Large intestine (tissue), 3 donors: ENCODE measurements at regions not wholly inside any gene's neighbourhood (a gene's known extent, or its start where the extent isn't known, plus 50 kb on each side); places are given as distances from the start of the nearest gene placed in this dataset.

Experiments used
- DNase-seq, 2 donors: peaks; one replicate each; pipeline versions ENCODE4 v3.0.0 to v3.0.0-alpha.2; 2013
- H3K27ac ChIP-seq: one replicate; pipeline ENCODE4 v1.5.1; 2013; ENCODE audit warnings: low read length
- H3K27me3 ChIP-seq: 2 replicates; pipeline ENCODE4 v1.6.1; 2013; ENCODE audit warnings: low read length; ENCODE audit not compliant: control insufficient read depth, insufficient read depth
- H3K36me3 ChIP-seq: 2 replicates; pipeline ENCODE4 v1.6.1; 2013; ENCODE audit warnings: low read length; ENCODE audit not compliant: control insufficient read depth, insufficient read depth
- H3K4me1 ChIP-seq: one replicate; pipeline ENCODE4 v1.6.1; 2013; ENCODE audit warnings: low read length; ENCODE audit not compliant: control insufficient read depth, insufficient read depth
- H3K4me3 ChIP-seq: one replicate; pipeline ENCODE4 v1.5.1; 2013; ENCODE audit warnings: low read length
- H3K9me3 ChIP-seq: one replicate; pipeline ENCODE4 v1.6.1; 2013; ENCODE audit warnings: mild to moderate bottlenecking, low read depth, low read length, moderate library complexity; ENCODE audit not compliant: control insufficient read depth
- WGBS: methylation state at CpG from one replicate; pipeline ENCODE4 v1.1.5; 2013; ENCODE audit warnings: low lambda C conversion rate; ENCODE audit not compliant: insufficient coverage; 5-methylcytosine and 5-hydroxymethylcytosine counted together

- H3K9me3 ChIP-seq, result peaks cover 3% of the 10 kb centered on the region
- H3K27me3 ChIP-seq, result no peaks in the 10 kb centered on the region
- no peaks in the 10 kb centered on the region for H3K4me1 ChIP-seq
- H3K27ac ChIP-seq, result no peak overlapping the region
- WGBS, result no CpG with 5 or more reads among the region's 10 CpGs
- no peak for DNase-seq
- H3K36me3 ChIP-seq, result no peaks in the 10 kb centered on the region
- H3K4me3 ChIP-seq, result no peak overlapping the region
Observed at GRCh38 chr4:59583845-59584568, 1616.1 kb upstream of the ADGRL3 start.

GRCh38 chr4:59597536-59598329 is 1602.4 kb upstream of the ADGRL3 start:
- Histone ChIP-seq H3K9me3 (peaks cover 2% of the 10 kb centered on the region), H3K4me3 (no peak overlapping the region), H3K36me3 (no peaks in the 10 kb centered on the region), H3K27me3 (no peaks in the 10 kb centered on the region), H3K4me1 (no peaks in the 10 kb centered on the region), H3K27ac (peak overlapping the region; percentile 61)
- DNase-seq, result peak; percentile 68 to 75
- no CpG with 5 or more reads among the region's 3 CpGs for WGBS

GRCh38 chr4:59598330-59598618 is 1601.9 kb upstream of the ADGRL3 start:
- Histone ChIP-seq H3K4me1 (no peaks in the 10 kb centered on the region), H3K36me3 (no peaks in the 10 kb centered on the region), H3K27ac (peak overlapping the region; percentile 52), H3K4me3 (no peak overlapping the region), H3K27me3 (no peaks in the 10 kb centered on the region), H3K9me3 (peaks cover 2% of the 10 kb centered on the region)
- WGBS, result no CpG with 5 or more reads among the region's 1 CpG
- no peak for DNase-seq

GRCh38 chr4:59608466-59608865 is 1591.7 kb upstream of the ADGRL3 start:
- no peak for DNase-seq
- no peaks in the 10 kb centered on the region for H3K36me3 ChIP-seq
- H3K27ac ChIP-seq, result no peak overlapping the region
- no peaks in the 10 kb centered on the region for H3K27me3 ChIP-seq
- H3K4me3 ChIP-seq, result no peak overlapping the region
- no peaks in the 10 kb centered on the region for H3K4me1 ChIP-seq
- whole genome bisulfite sequencing, result 100% methylated on average over 1 of the region's 1 CpG
- H3K9me3 ChIP-seq, result no peaks in the 10 kb centered on the region

- Histone ChIP-seq H3K4me3 (no peak overlapping the region), H3K27me3 (no peaks in the 10 kb centered on the region), H3K36me3 (no peaks in the 10 kb centered on the region), H3K27ac (no peak overlapping the region), H3K4me1 (no peaks in the 10 kb centered on the region), H3K9me3 (no peaks in the 10 kb centered on the region)
- 100% methylated on average over 1 of the region's 1 CpG for WGBS
- no peak for DNase-seq
Observed at GRCh38 chr4:59612235-59612634, 1587.9 kb upstream of the ADGRL3 start.

- H3K4me1 ChIP-seq, result no peaks in the 10 kb centered on the region
- no peak overlapping the region for H3K27ac ChIP-seq
- H3K9me3 ChIP-seq, result no peaks in the 10 kb centered on the region
- no peaks in the 10 kb centered on the region for H3K36me3 ChIP-seq
- H3K4me3 ChIP-seq, result no peak overlapping the region
- no peaks in the 10 kb centered on the region for H3K27me3 ChIP-seq
- no peak for DNase-seq
Observed at GRCh38 chr4:59615316-59615715, 1584.8 kb upstream of the ADGRL3 start.

- Histone ChIP-seq H3K36me3 (no peaks in the 10 kb centered on the region), H3K27ac (no peak overlapping the region), H3K9me3 (no peaks in the 10 kb centered on the region), H3K4me1 (no peaks in the 10 kb centered on the region), H3K4me3 (no peak overlapping the region), H3K27me3 (no peaks in the 10 kb centered on the region)
- WGBS, result 50% methylated on average over 1 of the region's 1 CpG
- DNase-seq, result no peak
Observed at GRCh38 chr4:59629348-59629747, 1570.8 kb upstream of the ADGRL3 start.

- Histone ChIP-seq H3K4me1 (no peaks in the 10 kb centered on the region), H3K27ac (no peak overlapping the region), H3K27me3 (no peaks in the 10 kb centered on the region), H3K4me3 (no peak overlapping the region), H3K36me3 (no peaks in the 10 kb centered on the region), H3K9me3 (no peaks in the 10 kb centered on the region)
- no CpG with 5 or more reads among the region's 3 CpGs for WGBS
- DNase-seq, result no peak
Observed at GRCh38 chr4:59630235-59630634, 1569.9 kb upstream of the ADGRL3 start.

GRCh38 chr4:59630922-59631321 is 1569.2 kb upstream of the ADGRL3 start:
- H3K36me3 ChIP-seq, result no peaks in the 10 kb centered on the region
- no peak overlapping the region for H3K4me3 ChIP-seq

GRCh38 chr4:59637596-59637995 is 1562.5 kb upstream of the ADGRL3 start:
- H3K9me3 ChIP-seq, result peaks cover 4% of the 10 kb centered on the region
- 100% methylated on average over 1 of the region's 1 CpG for WGBS
- no peaks in the 10 kb centered on the region for H3K36me3 ChIP-seq
- no peaks in the 10 kb centered on the region for H3K4me1 ChIP-seq
- DNase-seq, result no peak
- no peaks in the 10 kb centered on the region for H3K27me3 ChIP-seq
- H3K4me3 ChIP-seq, result no peak overlapping the region
- no peak overlapping the region for H3K27ac ChIP-seq

More at GRCh38 chr4:59630922-59631321, 1569.2 kb upstream of the ADGRL3 start:
- H3K27me3 ChIP-seq, result no peaks in the 10 kb centered on the region
- H3K27ac ChIP-seq, result no peak overlapping the region
- H3K4me1 ChIP-seq, result no peaks in the 10 kb centered on the region
- no peaks in the 10 kb centered on the region for H3K9me3 ChIP-seq
- DNase-seq, result no peak

GRCh38 chr4:59643682-59644081 is 1556.4 kb upstream of the ADGRL3 start:
- H3K27me3 ChIP-seq, result no peaks in the 10 kb centered on the region
- no peak overlapping the region for H3K4me3 ChIP-seq
- no CpG with 5 or more reads among the region's 1 CpG for WGBS
- peaks cover 4% of the 10 kb centered on the region for H3K9me3 ChIP-seq
- no peaks in the 10 kb centered on the region for H3K4me1 ChIP-seq
- no peak for DNase-seq
- H3K36me3 ChIP-seq, result no peaks in the 10 kb centered on the region
- no peak overlapping the region for H3K27ac ChIP-seq
